Stimulated activated naive CD8-positive, alpha-beta T cell treated with anti-CD3 and anti-CD28 coated beads, Interleukin-15, Interleukin-2, amounts not matched to agents 100 ng/mL and 50 ng/mL, for 24 hours (primary cell): ENCODE measurements at regions not wholly inside any gene's neighbourhood (a gene's known extent, or its start where the extent isn't known, plus 50 kb on each side); places are given as distances from the start of the nearest gene placed in this dataset.

Experiments used
- H3K27ac Mint-ChIP-seq: one replicate; pipeline ENCODE4 v1.8.0; 2021; ENCODE audit warnings: mild to moderate bottlenecking, mixed read lengths
- H3K27me3 Mint-ChIP-seq: one replicate; pipeline ENCODE4 v1.8.0; 2021; ENCODE audit warnings: mixed read lengths
- H3K36me3 Mint-ChIP-seq: one replicate; pipeline ENCODE4 v1.8.0; 2021; ENCODE audit warnings: low read depth, mixed read lengths
- H3K4me1 Mint-ChIP-seq: one replicate; pipeline ENCODE4 v1.8.0; 2021; ENCODE audit warnings: low read depth, mixed read lengths
- H3K4me3 Mint-ChIP-seq: one replicate; pipeline ENCODE4 v1.8.0; 2021; ENCODE audit warnings: mild to moderate bottlenecking, mixed read lengths
- H3K9me3 Mint-ChIP-seq: one replicate; pipeline ENCODE4 v1.8.0; 2021; ENCODE audit warnings: mixed read lengths

GRCh38 chr1:30415171-30415940, 308.0 kb downstream of the MATN1 start:
- H3K9me3 Mint-ChIP-seq: no peaks in the 10 kb centered on the region
- H3K27me3 Mint-ChIP-seq: peaks cover 3% of the 10 kb centered on the region
- no peaks in the 10 kb centered on the region for H3K4me1 Mint-ChIP-seq
- no peak overlapping the region for H3K4me3 Mint-ChIP-seq
- H3K27ac Mint-ChIP-seq: no peak overlapping the region
- H3K36me3 Mint-ChIP-seq: no peaks in the 10 kb centered on the region

GRCh38 chr1:30414851-30415165, 308.6 kb downstream of the MATN1 start:
- H3K27ac Mint-ChIP-seq: no peak overlapping the region
- H3K27me3 Mint-ChIP-seq: peaks cover 3% of the 10 kb centered on the region
- H3K9me3 Mint-ChIP-seq: no peaks in the 10 kb centered on the region
- H3K4me3 Mint-ChIP-seq: no peak overlapping the region
- H3K4me1 Mint-ChIP-seq: no peaks in the 10 kb centered on the region
- no peaks in the 10 kb centered on the region for H3K36me3 Mint-ChIP-seq

DNA sequence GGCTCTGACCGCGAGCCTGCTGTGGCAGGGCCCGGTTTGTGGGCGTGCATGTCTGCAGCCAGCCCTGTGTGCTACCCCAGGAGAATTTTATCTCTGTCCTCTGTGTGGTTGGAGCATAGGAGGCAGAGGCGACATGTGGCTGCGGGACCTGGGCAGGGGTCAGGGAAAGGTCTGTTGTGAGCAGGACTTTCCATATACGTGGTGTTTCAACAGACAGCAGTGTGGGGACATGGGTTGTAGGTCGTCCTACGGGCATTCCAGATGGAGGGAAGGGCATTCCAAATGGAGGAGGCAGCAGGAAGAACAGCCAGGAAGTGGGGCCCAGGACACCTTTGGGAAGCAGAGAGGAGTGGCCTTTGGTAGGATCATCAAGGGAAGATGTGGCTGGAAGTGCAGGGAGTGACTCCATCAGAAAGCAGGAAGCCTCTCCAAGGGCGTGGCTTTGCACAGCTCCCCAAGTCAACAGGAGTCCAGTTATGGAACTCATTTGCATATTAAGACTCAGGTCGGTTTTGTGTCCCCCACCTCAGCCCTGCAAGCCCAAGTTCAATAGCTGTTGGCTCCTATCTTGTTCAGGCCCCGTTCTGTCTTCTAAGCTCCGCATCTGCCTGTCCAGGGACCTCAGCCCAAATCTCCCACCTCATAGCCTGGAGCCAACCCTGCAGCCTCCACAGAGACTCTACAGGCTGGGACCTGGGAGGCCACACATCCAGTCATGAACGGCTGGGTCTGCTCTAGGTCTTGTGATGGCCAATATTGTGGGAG, 309.1 kb downstream of the MATN1 start:
- H3K27ac Mint-ChIP-seq: no peak overlapping the region
- H3K27me3 Mint-ChIP-seq: peaks cover 3% of the 10 kb centered on the region
- H3K4me1 Mint-ChIP-seq: no peaks in the 10 kb centered on the region
- H3K4me3 Mint-ChIP-seq: no peak overlapping the region
- no peaks in the 10 kb centered on the region for H3K9me3 Mint-ChIP-seq
- no peaks in the 10 kb centered on the region for H3K36me3 Mint-ChIP-seq

DNA sequence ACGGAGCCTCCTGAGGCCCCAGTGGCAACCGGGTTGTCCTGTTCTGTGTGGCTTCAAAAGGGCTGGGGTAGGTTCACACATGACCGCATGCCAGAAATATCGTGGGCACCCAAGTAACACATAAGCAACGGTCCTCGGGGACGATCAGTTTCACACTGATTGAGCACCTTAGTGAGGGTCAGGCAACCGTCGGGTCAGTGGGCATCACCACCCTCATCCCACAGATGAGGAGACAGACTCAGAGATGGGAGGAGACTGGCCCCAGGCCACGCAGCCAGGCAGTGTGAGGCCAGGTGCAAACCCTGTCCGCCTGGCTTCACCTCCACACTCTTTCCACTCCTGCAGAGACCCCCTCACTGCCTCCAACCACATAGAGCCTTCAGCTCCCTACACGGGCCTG, 309.8 kb downstream of the MATN1 start:
- H3K27ac Mint-ChIP-seq: no peak overlapping the region
- H3K27me3 Mint-ChIP-seq: peaks cover 3% of the 10 kb centered on the region
- H3K9me3 Mint-ChIP-seq: no peaks in the 10 kb centered on the region
- no peak overlapping the region for H3K4me3 Mint-ChIP-seq
- H3K4me1 Mint-ChIP-seq: no peaks in the 10 kb centered on the region
- H3K36me3 Mint-ChIP-seq: no peaks in the 10 kb centered on the region

- Mint-ChIP-seq H3K4me3 (no peak overlapping the region), H3K27me3 (peaks cover 3% of the 10 kb centered on the region), H3K4me1 (no peaks in the 10 kb centered on the region), H3K36me3 (no peaks in the 10 kb centered on the region), H3K27ac (no peak overlapping the region), H3K9me3 (no peaks in the 10 kb centered on the region)
These were observed 310.3 kb downstream of the MATN1 start for GRCh38 chr1:30413111-30413440.

DNA sequence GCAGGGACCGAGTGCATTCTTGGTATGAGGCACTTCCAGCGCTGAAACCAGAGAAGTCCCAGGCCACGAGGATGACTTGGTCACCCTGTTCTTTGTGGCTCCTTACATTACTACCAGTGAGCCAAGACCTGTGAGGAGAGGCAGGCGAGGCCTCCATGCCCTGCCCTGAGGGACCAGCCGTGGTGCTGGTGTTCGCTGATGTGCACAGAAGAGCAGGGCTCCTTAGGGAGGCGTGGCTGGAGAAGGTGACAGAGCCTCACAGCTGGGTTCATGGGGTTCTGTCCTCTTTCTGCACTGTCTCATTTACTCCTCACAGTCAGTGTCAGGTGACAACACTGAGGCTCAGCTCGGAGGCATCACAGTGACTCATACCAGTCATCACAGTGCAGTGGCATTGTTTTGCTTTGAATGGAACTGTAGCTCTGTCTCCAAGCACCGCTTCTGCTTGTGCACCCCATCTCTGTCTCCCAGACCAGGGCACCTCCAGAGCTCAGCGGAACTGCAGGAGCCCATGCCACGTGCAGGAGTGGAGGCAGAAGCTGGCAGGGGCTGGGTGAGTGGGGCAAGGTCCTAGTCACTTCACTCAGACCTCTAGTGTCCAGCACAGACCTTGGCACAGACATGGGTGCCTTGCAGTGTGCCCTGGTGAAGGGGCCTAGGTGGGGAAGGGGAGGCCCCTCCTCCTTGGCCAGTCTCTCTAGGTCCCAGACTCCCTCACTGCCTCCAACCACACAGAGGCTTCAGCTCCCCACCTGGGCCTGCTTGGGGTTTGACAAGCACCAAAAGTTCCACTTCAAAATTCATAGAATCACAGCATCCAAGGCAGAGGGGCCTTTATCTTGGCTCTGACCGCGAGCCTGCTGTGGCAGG, 310.9 kb downstream of the MATN1 start:
- no peak overlapping the region for H3K4me3 Mint-ChIP-seq
- H3K27ac Mint-ChIP-seq: no peak overlapping the region
- H3K9me3 Mint-ChIP-seq: no peaks in the 10 kb centered on the region
- no peaks in the 10 kb centered on the region for H3K4me1 Mint-ChIP-seq
- H3K36me3 Mint-ChIP-seq: no peaks in the 10 kb centered on the region
- H3K27me3 Mint-ChIP-seq: peaks cover 3% of the 10 kb centered on the region

DNA sequence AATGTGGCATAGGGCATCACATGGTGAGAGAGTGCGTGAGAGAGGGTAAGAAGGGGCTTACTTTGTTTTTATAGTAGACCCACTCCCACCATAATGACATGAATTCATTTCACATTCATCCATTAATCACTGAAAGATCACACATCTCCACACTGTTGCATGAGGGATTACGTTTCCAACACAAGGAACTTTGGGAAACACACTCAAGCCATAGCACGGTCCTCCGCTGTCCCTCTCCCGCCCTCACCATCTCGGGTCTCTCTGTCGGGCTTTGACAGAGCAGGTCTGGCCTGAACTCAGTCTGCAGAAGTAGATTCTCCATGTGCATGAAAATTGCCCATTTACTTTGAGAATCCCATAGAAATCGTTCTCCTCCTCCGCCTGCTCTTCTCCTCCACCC, 312.2 kb downstream of the MATN1 start:
- Mint-ChIP-seq H3K27ac (no peak overlapping the region), H3K36me3 (no peaks in the 10 kb centered on the region), H3K27me3 (peaks cover 3% of the 10 kb centered on the region), H3K9me3 (no peaks in the 10 kb centered on the region), H3K4me3 (no peak overlapping the region), H3K4me1 (no peaks in the 10 kb centered on the region)

- Mint-ChIP-seq H3K27ac (no peak overlapping the region), H3K36me3 (no peaks in the 10 kb centered on the region), H3K4me3 (no peak overlapping the region), H3K9me3 (no peaks in the 10 kb centered on the region), H3K27me3 (no peaks in the 10 kb centered on the region), H3K4me1 (no peaks in the 10 kb centered on the region)
These were observed 313.1 kb downstream of the MATN1 start for GRCh38 chr1:30410153-30410851.

GRCh38 chr1:30409476-30410152, 313.8 kb downstream of the MATN1 start:
- Mint-ChIP-seq H3K36me3 (no peaks in the 10 kb centered on the region), H3K4me1 (no peaks in the 10 kb centered on the region), H3K27me3 (no peaks in the 10 kb centered on the region), H3K9me3 (no peaks in the 10 kb centered on the region), H3K4me3 (no peak overlapping the region), H3K27ac (no peak overlapping the region)

- H3K9me3 Mint-ChIP-seq: no peaks in the 10 kb centered on the region
- H3K4me3 Mint-ChIP-seq: no peak overlapping the region
- no peak overlapping the region for H3K27ac Mint-ChIP-seq
- peaks cover 4% of the 10 kb centered on the region for H3K27me3 Mint-ChIP-seq
- no peaks in the 10 kb centered on the region for H3K4me1 Mint-ChIP-seq
- H3K36me3 Mint-ChIP-seq: no peaks in the 10 kb centered on the region
These were observed 315.4 kb downstream of the MATN1 start for GRCh38 chr1:30407865-30408580.

GRCh38 chr1:30406996-30407864, 316.2 kb downstream of the MATN1 start:
- Mint-ChIP-seq H3K27me3 (peaks cover 6% of the 10 kb centered on the region), H3K9me3 (no peaks in the 10 kb centered on the region), H3K27ac (no peak overlapping the region), H3K4me3 (no peak overlapping the region), H3K4me1 (no peaks in the 10 kb centered on the region), H3K36me3 (no peaks in the 10 kb centered on the region)

GRCh38 chr1:30405631-30406212, 317.7 kb downstream of the MATN1 start:
- H3K4me1 Mint-ChIP-seq: no peaks in the 10 kb centered on the region
- no peaks in the 10 kb centered on the region for H3K9me3 Mint-ChIP-seq
- peaks cover 6% of the 10 kb centered on the region for H3K27me3 Mint-ChIP-seq
- H3K4me3 Mint-ChIP-seq: no peak overlapping the region
- H3K36me3 Mint-ChIP-seq: no peaks in the 10 kb centered on the region
- H3K27ac Mint-ChIP-seq: no peak overlapping the region

DNA sequence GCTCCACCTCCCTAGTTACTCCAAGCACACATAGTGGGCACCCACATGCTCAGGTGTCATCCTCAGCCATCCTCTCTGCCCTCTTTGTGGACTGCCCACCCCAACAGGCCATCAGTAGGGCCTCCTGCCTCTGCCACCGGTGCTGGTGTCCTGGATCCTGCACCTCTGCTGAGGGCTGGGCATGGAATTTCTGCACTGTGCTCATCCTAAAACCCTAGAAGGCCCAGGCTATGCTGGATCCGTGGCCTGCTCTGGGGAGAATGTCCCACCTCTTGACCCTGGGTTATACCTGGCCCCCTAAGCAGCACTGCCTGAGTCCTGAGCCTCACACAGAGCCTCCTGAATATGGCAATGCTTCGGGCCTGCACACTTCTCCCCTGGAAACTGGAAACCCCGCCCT, 318.3 kb downstream of the MATN1 start:
- peaks cover 6% of the 10 kb centered on the region for H3K27me3 Mint-ChIP-seq
- H3K36me3 Mint-ChIP-seq: no peaks in the 10 kb centered on the region
- no peak overlapping the region for H3K27ac Mint-ChIP-seq
- no peaks in the 10 kb centered on the region for H3K4me1 Mint-ChIP-seq
- no peak overlapping the region for H3K4me3 Mint-ChIP-seq
- no peaks in the 10 kb centered on the region for H3K9me3 Mint-ChIP-seq
